ENCODE measurements at regions not wholly inside any gene's neighbourhood (a gene's known extent, or its start where the extent isn't known, plus 50 kb on each side); places are given as distances from the start of the nearest gene placed in this dataset.

DNA sequence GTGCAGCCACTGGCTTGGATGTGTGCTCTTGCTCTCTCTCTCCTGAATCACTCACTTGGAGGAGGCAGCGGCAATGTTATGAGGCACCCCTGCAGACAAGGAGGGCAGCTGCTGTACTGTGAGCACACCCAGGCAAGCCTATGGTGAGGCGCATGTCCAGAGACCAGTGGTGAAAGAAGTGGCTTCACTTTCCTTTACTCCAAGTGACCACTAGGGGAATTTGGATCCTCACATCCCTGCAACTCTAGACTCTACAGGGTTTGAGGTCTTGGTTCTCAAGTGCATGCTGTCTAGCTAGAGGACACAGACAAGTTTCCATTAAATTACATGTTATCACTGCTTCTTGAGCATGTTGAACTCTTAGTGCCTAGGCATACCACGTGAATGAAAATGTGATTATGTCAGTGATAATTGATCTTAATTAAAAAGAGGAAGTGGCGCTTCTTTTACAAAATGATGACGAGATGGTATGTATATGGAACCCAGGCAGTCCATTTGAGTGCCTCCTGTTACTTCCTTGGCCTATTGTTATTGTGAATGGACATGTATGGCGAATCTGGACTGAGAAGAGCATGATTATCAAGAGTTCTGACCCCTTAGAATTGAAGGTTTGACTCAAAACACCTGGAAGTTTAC lies 181.0 kb upstream of the CDH2 start:
- Histone ChIP-seq H3K27ac (ENCODE audit: insufficient read depth, low read depth, low read length, poor library complexity, severe bottlenecking) (no peak overlapping the region), H3K4me3 (ENCODE audit: insufficient read depth, low read depth, low read length) (no peak overlapping the region), H3K9me3 (ENCODE audit: control insufficient read depth, low read length) (no peaks in the 10 kb centered on the region), H3K36me3 (ENCODE audit: control insufficient read depth, insufficient read depth, low read length) (no peaks in the 10 kb centered on the region), H3K4me1 (ENCODE audit: control insufficient read depth, insufficient read depth, low read length) (no peaks in the 10 kb centered on the region), H3K27me3 (ENCODE audit: control insufficient read depth, insufficient read depth, low read length, poor library complexity, severe bottlenecking) (no peaks in the 10 kb centered on the region)
- 91 to 95% methylated on average over 6 of the region's 6 CpGs for WGBS, 2 experiments

GRCh38 chr18:28350821-28351220 lies 173.9 kb upstream of the CDH2 start:
- WGBS, 2 experiments = 68 to 79% methylated on average over 4 to 7 of the region's 7 CpGs

DNA sequence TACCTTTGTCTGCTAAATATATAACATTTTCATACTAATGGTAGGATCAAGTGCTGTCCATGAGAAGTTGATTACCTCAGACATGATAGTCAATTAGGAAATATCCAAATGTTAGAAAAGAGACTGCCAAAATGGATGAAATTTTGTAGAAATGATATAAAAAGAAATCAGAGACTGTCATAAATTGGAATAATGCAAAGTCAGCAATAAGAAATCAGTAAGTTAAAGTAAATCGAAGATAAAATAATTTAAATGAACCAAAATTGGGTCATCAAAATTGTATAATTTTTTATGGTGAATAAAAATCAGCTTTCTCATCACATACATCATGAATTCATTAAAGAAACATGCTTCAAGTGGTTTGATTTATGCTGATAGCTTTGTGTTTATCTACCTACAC lies 165.3 kb upstream of the CDH2 start:
- Histone ChIP-seq H3K9me3 (ENCODE audit: control insufficient read depth, low read length) (no peaks in the 10 kb centered on the region), H3K27ac (ENCODE audit: insufficient read depth, low read depth, low read length, poor library complexity, severe bottlenecking) (no peak overlapping the region), H3K36me3 (ENCODE audit: control insufficient read depth, insufficient read depth, low read length) (no peaks in the 10 kb centered on the region), H3K4me1 (ENCODE audit: control insufficient read depth, insufficient read depth, low read length) (no peaks in the 10 kb centered on the region), H3K27me3 (ENCODE audit: control insufficient read depth, insufficient read depth, low read length, poor library complexity, severe bottlenecking) (no peaks in the 10 kb centered on the region), H3K4me3 (ENCODE audit: insufficient read depth, low read depth, low read length) (no peak overlapping the region)
- no CpG with 5 or more reads among the region's 1 CpG for WGBS, 2 experiments

More at GRCh38 chr18:28350821-28351220, 173.9 kb upstream of the CDH2 start:
- no peaks in the 10 kb centered on the region for H3K36me3 ChIP-seq (ENCODE audit: control insufficient read depth, insufficient read depth, low read length)
- no peaks in the 10 kb centered on the region for H3K27me3 ChIP-seq (ENCODE audit: control insufficient read depth, insufficient read depth, low read length, poor library complexity, severe bottlenecking)
- H3K27ac ChIP-seq (ENCODE audit: insufficient read depth, low read depth, low read length, poor library complexity, severe bottlenecking) = no peak overlapping the region
- no peaks in the 10 kb centered on the region for H3K9me3 ChIP-seq (ENCODE audit: control insufficient read depth, low read length)
- H3K4me1 ChIP-seq (ENCODE audit: control insufficient read depth, insufficient read depth, low read length) = no peaks in the 10 kb centered on the region
- no peak overlapping the region for H3K4me3 ChIP-seq (ENCODE audit: insufficient read depth, low read depth, low read length)

DNA sequence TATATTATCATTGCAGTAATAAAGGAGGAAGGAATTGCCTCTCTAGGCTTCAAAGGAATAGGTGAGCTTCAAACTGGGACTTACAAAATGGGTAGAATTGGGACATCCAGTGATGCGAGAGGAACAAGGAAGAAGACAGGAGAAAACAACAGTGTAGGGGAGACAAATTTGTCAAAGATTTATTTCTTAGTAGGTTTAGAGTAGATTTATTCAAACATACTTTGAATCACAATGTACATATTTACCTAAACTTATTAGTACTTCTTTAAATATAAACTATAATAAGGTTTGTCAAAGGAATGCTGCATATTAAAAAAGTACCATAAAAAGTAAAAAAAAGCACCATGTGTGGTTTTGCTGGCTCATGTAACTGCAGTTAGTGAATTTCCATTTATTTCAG lies 161.4 kb upstream of the CDH2 start:
- 96 to 100% methylated on average over 1 of the region's 1 CpG for WGBS, 2 experiments
- Histone ChIP-seq H3K4me1 (ENCODE audit: control insufficient read depth, insufficient read depth, low read length) (no peaks in the 10 kb centered on the region), H3K4me3 (ENCODE audit: insufficient read depth, low read depth, low read length) (no peak overlapping the region), H3K27ac (ENCODE audit: insufficient read depth, low read depth, low read length, poor library complexity, severe bottlenecking) (no peak overlapping the region), H3K9me3 (ENCODE audit: control insufficient read depth, low read length) (no peaks in the 10 kb centered on the region), H3K36me3 (ENCODE audit: control insufficient read depth, insufficient read depth, low read length) (no peaks in the 10 kb centered on the region), H3K27me3 (ENCODE audit: control insufficient read depth, insufficient read depth, low read length, poor library complexity, severe bottlenecking) (no peaks in the 10 kb centered on the region)

- Histone ChIP-seq H3K4me3 (ENCODE audit: insufficient read depth, low read depth, low read length) (no peak overlapping the region), H3K27me3 (ENCODE audit: control insufficient read depth, insufficient read depth, low read length, poor library complexity, severe bottlenecking) (no peaks in the 10 kb centered on the region), H3K4me1 (ENCODE audit: control insufficient read depth, insufficient read depth, low read length) (peaks cover 3% of the 10 kb centered on the region), H3K9me3 (ENCODE audit: control insufficient read depth, low read length) (no peaks in the 10 kb centered on the region), H3K36me3 (ENCODE audit: control insufficient read depth, insufficient read depth, low read length) (no peaks in the 10 kb centered on the region), H3K27ac (ENCODE audit: insufficient read depth, low read depth, low read length, poor library complexity, severe bottlenecking) (no peak overlapping the region)
- WGBS, 2 experiments = 100% methylated on average over 1 of the region's 1 CpG
These were observed 157.6 kb upstream of the CDH2 start for GRCh38 chr18:28334516-28334915.

DNA sequence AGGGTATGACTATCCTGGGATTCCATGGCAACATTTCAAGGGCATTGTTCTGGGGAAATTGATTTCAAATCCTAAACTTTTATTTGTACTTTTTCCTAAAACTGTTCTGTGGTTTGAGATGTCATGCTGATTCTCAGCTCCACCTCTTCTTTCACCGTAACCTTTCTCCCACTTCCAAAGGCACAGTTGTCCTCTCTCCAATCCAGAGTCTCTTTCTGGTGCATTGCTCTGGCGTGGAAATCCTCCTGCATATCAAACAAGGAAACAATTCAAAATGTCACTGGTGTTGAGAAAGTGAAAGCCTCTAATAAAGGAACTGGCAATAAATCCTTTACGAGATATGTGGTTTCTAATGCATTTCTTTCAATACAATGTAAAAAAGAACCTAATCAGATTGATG lies 155.1 kb upstream of the CDH2 start:
- no peaks in the 10 kb centered on the region for H3K36me3 ChIP-seq (ENCODE audit: control insufficient read depth, insufficient read depth, low read length)
- H3K27me3 ChIP-seq (ENCODE audit: control insufficient read depth, insufficient read depth, low read length, poor library complexity, severe bottlenecking) = no peaks in the 10 kb centered on the region
- no peaks in the 10 kb centered on the region for H3K9me3 ChIP-seq (ENCODE audit: control insufficient read depth, low read length)
- no peak overlapping the region for H3K27ac ChIP-seq (ENCODE audit: insufficient read depth, low read depth, low read length, poor library complexity, severe bottlenecking)
- H3K4me3 ChIP-seq (ENCODE audit: insufficient read depth, low read depth, low read length) = no peak overlapping the region
- peaks cover 3% of the 10 kb centered on the region for H3K4me1 ChIP-seq (ENCODE audit: control insufficient read depth, insufficient read depth, low read length)
- WGBS, 2 experiments = 76 to 83% methylated on average over 2 of the region's 3 CpGs

DNA sequence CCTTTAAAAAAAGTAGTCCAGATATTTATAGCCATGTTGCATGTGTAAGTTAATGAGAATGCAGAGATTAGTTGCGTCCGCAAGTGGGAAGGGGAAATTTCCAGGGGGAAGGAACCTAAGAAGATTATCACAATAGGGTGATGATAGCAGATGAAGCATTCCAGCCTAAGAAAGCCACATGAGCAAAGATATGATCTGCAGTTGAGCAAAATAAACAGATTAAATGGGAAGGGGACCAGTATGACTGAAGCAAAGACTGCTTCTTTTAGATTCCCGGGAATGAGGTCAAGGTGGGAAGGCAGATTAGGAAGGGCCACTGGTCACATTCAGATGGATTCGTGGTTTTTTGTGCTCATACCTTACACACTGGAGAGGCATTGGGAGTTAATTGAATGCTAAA lies 154.6 kb upstream of the CDH2 start:
- WGBS, 2 experiments = 93 to 94% methylated on average over 4 of the region's 4 CpGs
- H3K27ac ChIP-seq (ENCODE audit: insufficient read depth, low read depth, low read length, poor library complexity, severe bottlenecking) = no peak overlapping the region
- no peak overlapping the region for H3K4me3 ChIP-seq (ENCODE audit: insufficient read depth, low read depth, low read length)
- no peaks in the 10 kb centered on the region for H3K27me3 ChIP-seq (ENCODE audit: control insufficient read depth, insufficient read depth, low read length, poor library complexity, severe bottlenecking)
- H3K36me3 ChIP-seq (ENCODE audit: control insufficient read depth, insufficient read depth, low read length) = no peaks in the 10 kb centered on the region
- peaks cover 3% of the 10 kb centered on the region for H3K4me1 ChIP-seq (ENCODE audit: control insufficient read depth, insufficient read depth, low read length)
- no peaks in the 10 kb centered on the region for H3K9me3 ChIP-seq (ENCODE audit: control insufficient read depth, low read length)

DNA sequence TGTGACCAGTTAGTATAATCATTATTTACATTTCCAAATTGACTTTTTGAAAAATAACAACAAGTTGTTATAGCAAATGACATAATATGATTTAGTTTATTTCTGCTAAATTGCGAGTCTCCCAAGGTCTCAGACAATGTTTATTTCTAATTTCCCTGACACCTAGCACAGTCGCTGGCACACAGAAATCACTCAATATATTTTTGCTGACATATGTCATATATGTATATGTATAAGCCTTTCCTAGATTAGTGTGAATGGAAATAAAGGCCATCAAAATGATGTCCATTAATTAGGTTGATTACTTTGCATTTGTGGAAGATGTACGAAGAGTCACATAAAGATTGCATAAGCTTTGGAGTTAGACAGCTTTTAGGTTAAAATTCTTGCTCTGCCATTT lies 136.7 kb upstream of the CDH2 start:
- Histone ChIP-seq H3K9me3 (ENCODE audit: control insufficient read depth, low read length) (no peaks in the 10 kb centered on the region), H3K36me3 (ENCODE audit: control insufficient read depth, insufficient read depth, low read length) (no peaks in the 10 kb centered on the region), H3K4me1 (ENCODE audit: control insufficient read depth, insufficient read depth, low read length) (no peaks in the 10 kb centered on the region), H3K27me3 (ENCODE audit: control insufficient read depth, insufficient read depth, low read length, poor library complexity, severe bottlenecking) (no peaks in the 10 kb centered on the region), H3K4me3 (ENCODE audit: insufficient read depth, low read depth, low read length) (no peak overlapping the region), H3K27ac (ENCODE audit: insufficient read depth, low read depth, low read length, poor library complexity, severe bottlenecking) (no peak overlapping the region)
- 87 to 96% methylated on average over 1 to 3 of the region's 3 CpGs for WGBS, 2 experiments

GRCh38 chr18:28288784-28289183 lies 111.9 kb upstream of the CDH2 start:
- no peak overlapping the region for H3K27ac ChIP-seq (ENCODE audit: insufficient read depth, low read depth, low read length, poor library complexity, severe bottlenecking)
- H3K9me3 ChIP-seq (ENCODE audit: control insufficient read depth, low read length) = no peaks in the 10 kb centered on the region
- no peaks in the 10 kb centered on the region for H3K36me3 ChIP-seq (ENCODE audit: control insufficient read depth, insufficient read depth, low read length)
- H3K4me1 ChIP-seq (ENCODE audit: control insufficient read depth, insufficient read depth, low read length) = no peaks in the 10 kb centered on the region
- H3K4me3 ChIP-seq (ENCODE audit: insufficient read depth, low read depth, low read length) = no peak overlapping the region
- WGBS, 2 experiments = 95 to 100% methylated on average over 1 to 3 of the region's 5 CpGs
- H3K27me3 ChIP-seq (ENCODE audit: control insufficient read depth, insufficient read depth, low read length, poor library complexity, severe bottlenecking) = no peaks in the 10 kb centered on the region

DNA sequence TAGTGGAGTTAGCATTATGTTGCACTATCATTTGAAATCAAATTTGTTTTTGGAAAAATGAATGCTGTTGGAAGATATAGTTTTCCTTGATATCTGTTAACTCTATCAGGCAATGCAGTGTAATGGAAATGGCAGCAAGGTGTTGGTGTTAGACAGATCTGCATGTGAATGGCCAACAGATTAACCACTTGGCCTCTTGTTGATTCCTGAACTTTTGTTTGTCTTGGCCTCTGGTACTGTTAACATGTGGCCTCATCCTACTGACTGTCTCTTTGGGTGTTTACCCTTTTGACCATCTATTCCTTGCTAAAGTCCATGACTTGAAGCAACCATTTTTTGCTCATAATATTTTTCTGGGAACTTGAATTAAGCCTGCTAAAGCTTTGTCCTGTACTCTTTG lies 110.2 kb upstream of the CDH2 start:
- no peaks in the 10 kb centered on the region for H3K9me3 ChIP-seq (ENCODE audit: control insufficient read depth, low read length)
- no peaks in the 10 kb centered on the region for H3K4me1 ChIP-seq (ENCODE audit: control insufficient read depth, insufficient read depth, low read length)
- H3K4me3 ChIP-seq (ENCODE audit: insufficient read depth, low read depth, low read length) = no peak overlapping the region
- H3K27me3 ChIP-seq (ENCODE audit: control insufficient read depth, insufficient read depth, low read length, poor library complexity, severe bottlenecking) = no peaks in the 10 kb centered on the region
- H3K36me3 ChIP-seq (ENCODE audit: control insufficient read depth, insufficient read depth, low read length) = no peaks in the 10 kb centered on the region
- no peak overlapping the region for H3K27ac ChIP-seq (ENCODE audit: insufficient read depth, low read depth, low read length, poor library complexity, severe bottlenecking)

GRCh38 chr18:28284132-28284531 lies 107.2 kb upstream of the CDH2 start:
- Histone ChIP-seq H3K4me1 (ENCODE audit: control insufficient read depth, insufficient read depth, low read length) (no peaks in the 10 kb centered on the region), H3K27me3 (ENCODE audit: control insufficient read depth, insufficient read depth, low read length, poor library complexity, severe bottlenecking) (no peaks in the 10 kb centered on the region), H3K9me3 (ENCODE audit: control insufficient read depth, low read length) (no peaks in the 10 kb centered on the region), H3K27ac (ENCODE audit: insufficient read depth, low read depth, low read length, poor library complexity, severe bottlenecking) (no peak overlapping the region), H3K36me3 (ENCODE audit: control insufficient read depth, insufficient read depth, low read length) (no peaks in the 10 kb centered on the region), H3K4me3 (ENCODE audit: insufficient read depth, low read depth, low read length) (no peak overlapping the region)
- 87 to 98% methylated on average over 3 to 5 of the region's 5 CpGs for WGBS, 2 experiments
